HG03521 (cell line): ENCODE measurements at regions not wholly inside any gene's neighbourhood (a gene's known extent, or its start where the extent isn't known, plus 50 kb on each side); places are given as distances from the start of the nearest gene placed in this dataset.

Source experiments
- ATAC-seq: cut with Tn5 transposase; IDR thresholded peaks from one replicate; pipeline ENCODE4 v1.9.1; 2021; ENCODE audit warnings: mild to moderate bottlenecking, moderate library complexity; ENCODE audit not compliant: unreplicated experiment

DNA sequence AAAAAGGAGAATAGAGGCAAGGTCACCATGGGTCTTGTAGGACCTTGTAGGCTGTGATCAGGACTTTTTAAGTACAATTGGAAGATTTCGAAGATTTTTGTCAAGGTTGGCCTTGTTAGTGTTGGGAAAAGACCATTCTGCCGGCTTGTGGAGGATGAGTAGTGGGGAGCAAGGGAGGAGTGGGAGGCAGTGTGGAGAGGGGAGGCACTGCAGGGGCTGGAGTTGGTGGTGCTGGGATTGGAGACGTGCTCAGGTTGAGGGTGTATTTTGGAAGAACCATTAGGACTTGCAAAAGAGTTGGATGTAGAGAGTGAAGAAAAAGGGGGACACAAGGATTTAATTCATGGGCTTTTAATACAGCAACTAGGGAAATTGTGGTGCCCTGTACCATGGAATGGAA is 397.1 kb downstream of the TSN start:
- no peak for ATAC-seq

DNA sequence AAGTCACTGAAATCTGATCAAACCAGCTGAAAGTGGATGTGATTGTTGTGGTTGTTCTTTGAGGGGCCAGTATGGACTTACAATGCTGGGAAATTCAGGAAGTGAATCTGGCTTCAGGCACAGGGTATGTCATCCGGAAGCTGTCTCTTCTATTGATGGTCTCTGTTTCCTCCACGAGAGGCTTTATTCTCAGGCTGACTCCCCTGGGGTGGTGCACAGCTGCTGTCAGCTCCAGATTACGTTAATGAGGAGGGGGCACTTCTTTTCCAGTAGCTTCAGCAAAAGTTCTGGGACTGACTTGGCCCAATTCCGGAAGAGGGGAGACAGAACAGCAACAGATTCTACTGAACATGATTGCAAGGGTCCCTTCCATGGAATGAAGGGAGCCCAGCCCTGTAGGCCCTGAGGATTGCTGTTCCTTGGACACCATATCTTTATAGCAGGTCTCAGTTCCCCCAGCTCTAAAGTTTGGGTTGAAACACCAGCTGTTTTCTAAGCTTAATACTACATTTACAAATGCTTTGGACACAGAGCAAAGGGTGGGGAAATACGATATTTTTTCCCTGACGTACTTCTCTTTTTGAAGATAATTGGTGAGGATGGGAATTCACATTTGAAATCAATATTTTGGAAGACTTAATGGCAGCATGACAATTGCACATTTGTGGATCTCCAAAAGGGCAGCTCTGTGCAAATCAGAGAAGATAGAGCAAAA is 400.9 kb downstream of the TSN start:
- ATAC-seq: no peak

DNA sequence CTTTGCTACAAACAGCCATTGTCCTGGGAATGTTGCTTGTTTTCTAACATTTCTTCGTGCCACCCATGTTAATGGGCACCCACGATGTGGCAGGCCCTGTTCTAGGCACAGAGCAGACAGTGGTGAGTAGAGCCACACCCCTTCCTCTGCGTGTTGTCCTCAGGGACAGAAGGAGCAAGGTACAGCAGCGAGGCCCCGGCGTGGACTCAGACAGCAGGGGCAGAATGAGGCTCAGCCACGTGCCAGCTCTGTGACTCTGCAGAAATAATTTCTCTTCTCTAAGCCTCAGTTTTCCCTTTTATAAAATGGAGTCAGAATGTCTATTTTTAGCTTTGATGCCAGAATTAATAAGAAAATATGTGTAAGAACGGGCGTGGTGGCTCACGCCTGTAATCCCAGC is 401.7 kb downstream of the TSN start:
- no peak for ATAC-seq

DNA sequence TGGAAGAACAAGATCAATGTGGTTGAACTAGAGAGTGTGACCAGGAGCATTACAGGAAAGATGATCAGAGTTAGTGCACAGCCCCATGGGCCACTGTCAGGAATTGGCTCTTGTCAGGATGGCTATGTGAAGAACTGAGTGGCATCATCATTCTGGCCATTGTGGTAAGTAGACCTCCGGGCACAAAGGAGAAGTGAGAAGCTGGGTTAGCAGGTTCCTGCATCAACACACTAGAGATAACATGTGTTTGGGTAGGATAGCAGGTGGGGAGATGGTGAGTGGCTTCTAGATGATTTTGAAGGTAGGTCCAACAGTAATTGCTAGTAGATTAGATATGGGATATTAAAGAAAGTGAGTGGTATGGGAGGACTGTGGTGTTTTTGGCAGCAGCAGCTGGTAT is 408.2 kb downstream of the TSN start:
- ATAC-seq: no peak

DNA sequence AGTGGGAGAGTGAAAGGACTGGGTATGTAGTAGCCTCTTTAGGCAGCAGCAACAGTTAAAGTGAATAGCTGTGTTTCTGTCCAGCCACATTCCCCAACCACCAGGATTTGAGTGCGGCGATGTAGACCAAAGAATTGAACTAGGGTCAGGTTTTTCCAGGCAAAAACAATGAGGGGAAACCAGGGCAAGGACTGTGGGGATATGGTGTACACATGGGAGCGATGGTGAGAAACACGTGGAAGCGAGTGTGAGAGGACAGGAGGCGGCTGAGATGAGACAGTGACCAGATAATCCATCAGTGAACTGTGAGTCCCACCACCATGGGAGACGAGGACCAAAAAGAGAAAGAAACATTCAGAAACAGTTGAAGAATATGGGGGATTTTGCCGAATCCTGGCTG is 409.5 kb downstream of the TSN start:
- ATAC-seq: no peak

DNA sequence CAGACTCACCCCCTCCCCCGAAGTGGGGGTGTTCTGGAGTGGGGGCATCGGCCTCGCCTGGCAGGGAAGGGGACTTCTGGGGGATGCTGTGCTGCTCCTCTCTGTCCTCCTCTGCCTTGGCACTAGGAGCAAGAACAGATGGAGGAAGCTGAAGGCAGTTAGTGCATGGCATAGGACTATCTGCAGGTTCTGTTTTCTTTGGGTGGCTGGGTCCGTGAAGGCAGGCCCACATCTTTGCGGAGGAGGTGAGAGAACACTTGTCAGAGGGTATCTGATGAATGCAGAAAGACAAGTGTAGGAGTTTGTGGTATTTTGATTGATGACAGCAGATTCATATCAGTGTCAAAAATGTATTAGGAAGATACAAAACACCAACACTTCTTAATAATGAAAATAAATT is 411.4 kb downstream of the TSN start:
- no peak for ATAC-seq

DNA sequence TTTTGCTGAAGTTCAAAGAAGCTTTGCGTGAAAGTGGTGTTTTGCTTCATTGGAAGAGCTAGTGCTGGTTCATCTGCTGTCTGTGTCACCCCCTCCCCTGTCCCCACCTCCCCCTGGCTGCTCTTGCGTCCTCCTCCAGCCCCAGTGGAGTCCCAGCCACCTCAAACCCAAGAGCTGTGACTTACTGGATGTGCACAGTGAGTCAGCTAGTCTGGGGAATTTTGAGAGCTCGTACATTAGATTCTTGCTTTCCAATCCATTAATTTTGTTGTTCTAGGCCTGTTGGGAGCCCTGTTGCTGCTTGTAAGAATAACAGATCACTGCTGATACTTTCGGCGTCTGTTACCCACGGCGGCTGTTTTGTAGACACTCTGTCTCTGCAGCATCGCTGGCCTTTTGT is 412.1 kb downstream of the TSN start:
- no peak for ATAC-seq

DNA sequence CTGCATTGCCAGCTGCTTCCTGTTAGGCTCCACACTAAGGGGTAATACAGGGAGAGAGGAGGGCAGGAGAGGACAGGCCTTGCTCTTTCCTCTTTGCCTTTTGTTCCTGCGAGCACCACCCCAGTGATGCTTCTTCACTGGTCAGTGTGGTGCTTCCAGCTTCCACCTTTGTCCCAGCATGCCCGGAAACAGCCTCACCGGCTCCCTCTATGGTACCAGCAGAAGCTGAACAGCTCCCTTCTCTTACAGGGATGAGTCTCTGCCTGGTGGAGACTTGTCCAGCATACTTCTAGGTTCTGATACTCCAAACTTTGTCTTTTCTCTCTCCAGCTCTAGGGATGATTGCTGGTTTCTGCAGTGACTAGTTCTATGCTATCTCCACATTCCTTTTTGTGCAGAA is 413.3 kb downstream of the TSN start:
- ATAC-seq: no peak

DNA sequence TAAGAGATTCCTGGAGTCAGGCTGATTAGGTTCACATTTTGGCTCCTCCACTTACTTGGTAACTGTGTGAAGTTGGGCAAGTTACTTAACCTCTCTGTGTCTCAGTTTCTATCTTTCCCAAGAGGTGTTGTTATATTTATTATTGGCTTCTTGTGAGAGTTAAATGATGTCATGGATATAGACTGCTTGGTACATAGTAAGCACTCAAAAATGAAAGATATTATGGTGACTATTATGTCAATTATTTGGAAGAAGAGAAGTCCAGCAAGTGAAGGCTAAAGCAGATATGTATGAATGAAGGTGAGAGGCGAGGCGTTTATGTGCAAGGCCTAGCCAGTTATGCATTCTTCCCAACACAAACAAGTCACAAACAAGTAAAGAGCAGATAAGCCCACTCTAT is 417.4 kb downstream of the TSN start:
- ATAC-seq: no peak

DNA sequence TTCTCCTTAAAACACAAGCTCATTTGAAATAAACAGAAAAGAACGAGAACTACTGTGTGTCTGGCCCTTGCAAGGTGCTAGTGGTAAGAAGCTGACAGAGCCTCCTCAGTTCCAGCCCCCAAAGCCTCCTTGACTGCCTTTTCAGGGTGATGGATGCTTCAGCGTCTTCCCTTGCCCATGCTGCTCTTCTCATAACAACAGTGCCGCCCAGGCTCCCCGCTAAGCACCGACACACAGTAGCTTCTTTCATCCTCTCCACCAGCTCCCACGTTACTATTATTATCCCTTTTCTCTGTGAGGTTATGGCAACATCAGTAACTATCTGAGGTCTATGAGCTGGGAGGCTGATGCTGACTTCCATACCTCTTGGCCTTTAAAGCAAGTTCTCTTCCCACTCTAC is 418.6 kb downstream of the TSN start:
- no peak for ATAC-seq

DNA sequence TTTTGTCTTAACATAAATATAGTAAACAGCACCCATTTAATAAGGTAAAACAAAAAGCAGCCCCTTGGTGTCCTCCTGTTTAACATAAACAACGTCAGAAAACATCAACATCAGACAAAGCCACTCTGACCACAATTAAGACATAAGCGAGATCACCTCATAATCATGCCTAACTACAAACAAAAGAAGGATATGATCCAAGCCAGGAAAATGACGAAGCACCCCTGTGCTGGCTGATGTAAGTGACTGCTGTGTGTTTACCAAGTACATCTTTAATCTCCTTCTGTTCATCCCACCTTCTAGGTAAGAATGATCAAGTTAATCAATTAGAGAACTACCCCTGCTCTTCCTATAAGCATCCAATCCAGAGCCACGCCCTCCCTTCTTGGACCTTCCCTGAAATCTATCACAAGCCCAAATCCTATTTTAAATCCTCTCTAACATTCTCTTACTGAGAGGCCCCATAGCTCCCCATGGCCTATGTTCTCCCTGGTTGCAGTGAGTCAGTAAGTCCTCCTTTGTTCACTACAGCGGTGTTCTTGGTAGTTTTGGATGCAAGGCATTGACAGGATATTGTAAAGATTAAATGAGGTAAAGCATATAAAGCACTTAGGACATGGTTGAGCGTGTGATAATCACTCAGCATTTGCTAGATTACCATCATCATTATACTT is 424.2 kb downstream of the TSN start:
- no peak for ATAC-seq

DNA sequence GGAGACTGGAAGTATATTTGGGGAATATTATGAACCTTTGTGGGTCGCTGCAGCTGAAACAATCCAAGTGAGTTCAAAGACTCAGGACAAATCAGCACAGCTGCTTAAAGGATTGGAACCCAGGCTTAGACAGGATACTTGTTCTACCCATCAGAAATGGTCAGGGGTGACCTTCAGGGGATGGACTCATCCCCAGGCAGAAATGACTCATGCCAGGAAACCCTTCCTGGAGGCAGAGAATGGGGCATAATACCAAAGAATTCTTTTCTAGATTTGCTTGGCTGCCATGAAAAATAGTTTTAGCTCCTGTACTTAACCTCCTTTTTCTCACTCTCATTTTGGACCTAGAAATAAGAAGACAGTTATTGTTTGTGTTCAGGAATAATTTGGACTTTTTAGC is 425.5 kb downstream of the TSN start:
- ATAC-seq: no peak

DNA sequence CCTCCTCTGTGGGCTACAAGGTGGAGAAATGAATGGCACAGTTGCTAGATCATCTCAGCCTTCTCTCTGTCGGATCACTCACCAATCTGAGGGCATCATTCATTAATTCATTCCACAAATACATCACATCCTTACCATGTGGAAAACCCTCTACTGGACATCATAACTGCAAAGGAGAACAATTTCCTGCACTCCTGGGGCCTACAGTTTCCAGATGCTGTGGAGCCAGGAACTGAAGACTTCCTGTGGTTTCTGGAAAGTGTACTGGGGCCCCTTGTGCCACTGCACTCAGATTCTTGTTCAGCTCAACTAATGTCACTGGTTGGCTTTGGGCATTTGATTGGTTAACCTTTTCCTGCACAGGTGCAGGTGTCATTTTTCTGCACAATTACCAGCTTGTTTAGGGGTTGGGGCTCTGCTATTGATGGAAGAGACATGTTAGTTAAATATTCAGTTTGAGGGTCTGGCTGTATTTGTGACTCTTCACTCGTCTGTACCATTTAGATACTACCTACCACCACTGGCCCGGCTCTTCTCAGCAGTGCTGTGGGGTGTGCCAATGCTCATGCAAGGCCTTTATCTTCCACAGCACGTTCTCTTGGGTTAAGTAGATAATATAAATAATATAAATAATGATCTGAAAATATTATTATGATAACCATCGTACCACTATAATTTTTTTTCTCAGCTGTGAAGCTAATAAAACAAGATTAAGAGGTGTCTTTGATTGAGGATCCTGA is 427.3 kb downstream of the TSN start:
- no peak for ATAC-seq

DNA sequence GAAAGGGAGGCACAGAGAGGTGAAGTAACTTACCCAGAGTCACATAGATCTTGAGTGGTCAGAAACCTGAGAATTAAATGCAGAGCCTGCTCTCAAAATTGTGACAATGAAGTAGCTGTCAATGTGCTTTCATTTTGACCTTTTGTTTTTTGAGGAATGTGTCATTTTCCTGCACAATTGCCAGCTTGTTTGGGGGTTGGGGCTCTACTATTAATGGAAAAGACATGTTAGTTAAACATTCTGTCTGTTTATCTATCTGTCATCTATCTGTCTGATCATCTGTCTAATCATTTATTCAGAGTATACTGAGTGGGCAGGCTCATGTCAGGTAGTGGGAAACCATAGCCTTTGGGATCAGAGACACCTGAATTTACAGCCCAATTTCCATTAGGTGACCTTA is 428.4 kb downstream of the TSN start:
- no peak for ATAC-seq

DNA sequence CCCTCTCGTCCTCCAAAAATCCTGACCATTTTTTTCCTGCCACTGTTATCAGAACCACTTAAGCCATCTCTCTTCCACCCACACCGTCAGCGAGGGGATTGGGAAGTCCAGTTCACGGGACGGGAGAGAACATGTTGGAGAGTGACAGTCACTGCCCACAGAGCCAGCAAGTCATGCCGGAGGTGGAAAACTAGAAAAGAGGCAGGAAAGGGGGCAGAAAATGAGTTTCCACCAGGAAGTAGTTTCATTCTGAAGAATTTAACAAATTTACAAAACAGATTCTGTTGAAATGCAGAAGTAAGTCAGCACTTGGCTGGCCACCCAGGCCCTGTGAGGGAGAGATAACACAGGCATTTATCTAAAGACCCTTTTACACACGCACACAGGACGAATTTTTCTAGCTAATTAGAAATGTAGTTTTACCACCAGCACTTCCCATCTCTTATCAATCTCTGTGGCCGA is 431.3 kb downstream of the TSN start:
- ATAC-seq: no peak

DNA sequence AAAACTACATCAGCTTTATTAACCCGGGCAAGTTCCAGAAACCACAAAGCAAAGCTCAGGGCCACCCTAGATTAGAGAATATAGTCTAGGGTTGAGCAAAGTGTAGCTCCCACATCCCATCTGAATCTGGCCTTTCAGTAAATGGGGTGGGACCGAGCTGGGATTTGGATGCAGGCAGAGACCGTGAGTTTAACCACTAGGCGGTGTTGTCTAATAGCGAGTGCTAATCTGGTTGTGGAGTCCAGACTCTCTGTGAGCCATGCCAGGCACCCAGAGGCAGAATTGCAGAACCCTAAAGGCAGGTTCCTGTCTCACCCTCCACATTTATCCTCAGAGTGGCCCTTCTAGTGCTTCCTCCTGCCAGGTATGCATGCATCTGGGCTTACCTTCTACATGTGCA is 435.9 kb downstream of the TSN start:
- no peak for ATAC-seq

DNA sequence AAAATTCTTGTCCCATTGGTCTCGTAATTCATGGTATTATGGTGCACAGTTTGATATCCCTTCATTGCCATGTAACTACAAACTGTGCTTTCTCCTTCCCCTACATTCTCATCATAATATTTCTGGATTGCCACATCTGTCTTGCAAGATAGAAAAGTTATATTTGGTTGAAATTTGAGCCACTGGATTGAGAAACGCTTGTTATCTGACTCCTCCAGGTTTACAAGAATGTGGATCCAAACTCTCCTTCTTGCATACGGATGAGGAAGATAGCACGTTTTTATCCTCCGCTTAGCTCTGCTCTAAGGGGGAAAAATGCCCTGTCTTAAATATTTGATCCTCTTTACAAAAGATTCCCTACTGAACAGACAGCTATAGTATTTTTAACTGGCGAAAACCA is 438.2 kb downstream of the TSN start:
- no peak for ATAC-seq

DNA sequence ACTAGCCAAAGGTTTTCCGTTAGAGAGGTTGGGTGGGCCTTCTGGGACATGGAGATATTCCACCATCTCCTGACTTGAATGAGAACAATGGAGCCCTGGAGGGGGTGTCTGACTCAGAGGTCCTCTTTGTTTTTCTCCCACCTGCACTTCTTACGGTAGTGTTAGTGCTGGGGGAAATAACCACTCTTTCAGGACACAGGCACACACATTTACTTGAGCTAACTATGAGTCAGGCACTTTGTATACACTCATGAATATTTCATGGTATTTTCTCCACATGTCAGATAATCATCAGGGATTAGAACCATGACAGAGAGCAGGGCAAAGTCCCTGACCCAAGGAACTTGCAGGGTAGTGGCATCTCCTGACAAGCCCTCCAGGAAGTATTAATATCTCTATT is 439.1 kb downstream of the TSN start:
- no peak for ATAC-seq

DNA sequence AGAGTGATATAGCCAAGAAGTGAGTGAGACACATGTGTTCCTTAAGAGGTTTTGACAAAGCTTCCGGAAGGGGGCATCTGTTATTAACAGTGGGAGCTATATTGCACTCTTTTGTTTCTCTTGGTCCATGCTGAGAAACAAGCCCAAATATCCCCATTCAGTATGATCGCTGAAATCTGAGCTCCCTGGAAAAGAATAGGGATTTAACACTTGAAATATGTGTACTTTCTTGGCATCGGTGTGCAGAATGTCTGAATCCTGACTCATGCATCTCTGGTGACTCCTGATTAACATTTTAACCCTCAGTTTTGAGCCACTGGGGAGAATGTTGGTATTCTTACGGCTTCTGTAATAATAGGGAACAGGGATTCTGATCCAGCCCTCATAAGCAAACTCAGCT is 448.1 kb downstream of the TSN start:
- no peak for ATAC-seq

DNA sequence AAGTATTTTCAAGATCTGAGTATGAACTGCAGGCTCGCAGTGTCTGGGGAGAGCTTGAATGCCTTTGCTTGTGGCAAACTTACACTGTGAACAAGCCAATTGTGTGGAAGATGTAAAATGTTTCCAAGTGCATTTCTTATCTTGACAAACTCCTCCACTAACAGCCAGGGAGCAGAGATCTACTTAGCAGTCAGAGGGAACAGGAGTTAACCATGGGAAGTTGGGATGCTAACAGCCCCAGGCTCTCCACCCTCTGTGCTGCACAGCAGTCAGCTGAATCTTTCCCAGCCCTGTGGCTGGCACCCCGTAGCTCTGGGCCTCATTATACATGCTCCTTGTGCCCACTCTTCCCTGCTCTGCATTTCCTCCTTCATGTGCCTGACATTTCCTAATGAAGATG is 450.2 kb downstream of the TSN start:
- ATAC-seq: no peak

DNA sequence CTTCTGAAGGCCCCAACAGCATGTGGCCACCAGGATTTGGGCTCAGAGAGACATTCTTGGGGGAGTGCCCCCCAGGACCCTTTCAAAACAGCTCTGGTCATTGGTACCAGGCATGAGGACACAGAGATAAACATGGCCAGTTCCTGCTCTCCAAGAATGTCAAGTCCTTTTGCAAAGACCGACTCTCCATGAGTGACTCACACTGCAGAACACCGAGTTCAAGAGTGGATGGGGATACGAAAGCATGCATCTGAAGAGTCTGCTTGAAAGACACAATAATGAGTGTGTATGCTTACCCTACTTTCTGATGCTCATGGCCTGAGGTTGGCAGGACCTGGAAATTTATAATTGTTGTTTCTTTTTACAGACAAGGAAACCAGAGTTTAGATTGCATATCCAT is 450.6 kb downstream of the TSN start:
- ATAC-seq: no peak

DNA sequence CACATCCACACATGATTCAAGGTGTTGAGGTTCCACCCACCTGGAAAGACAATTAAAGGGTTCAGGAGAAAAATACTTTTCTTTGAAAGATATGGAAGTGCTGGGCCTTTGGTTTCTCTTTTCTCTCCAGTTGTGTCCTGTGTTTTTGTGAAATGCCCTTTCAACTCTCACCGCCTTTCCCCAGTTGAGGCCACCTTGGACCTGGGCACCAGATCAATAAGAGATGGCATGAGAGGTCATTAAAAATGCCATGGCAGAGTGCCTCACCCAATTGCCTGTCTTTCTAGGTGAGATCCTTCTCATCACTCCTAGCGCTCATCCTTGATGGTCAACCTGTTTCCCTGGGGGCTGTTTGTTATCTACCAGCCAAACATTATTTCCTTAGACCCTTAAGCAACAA is 453.9 kb downstream of the TSN start:
- ATAC-seq: no peak
